ENCODE measurements at regions not wholly inside any gene's neighbourhood (a gene's known extent, or its start where the extent isn't known, plus 50 kb on each side); places are given as distances from the start of the nearest gene placed in this dataset.

- no peak for DNase-seq (ENCODE audit: low spot score)
Measured at GRCh38 chr2:175463169-175463568, 281.7 kb upstream of the ATP5MC3 start.

- DNase-seq (ENCODE audit: low spot score), result no peak
Measured at GRCh38 chr2:175462246-175462645, 280.7 kb upstream of the ATP5MC3 start.

- DNase-seq (ENCODE audit: low spot score), result no peak
Measured at GRCh38 chr2:175461839-175462238, 280.3 kb upstream of the ATP5MC3 start.

GRCh38 chr2:175457895-175458448 lies 276.5 kb upstream of the ATP5MC3 start:
- no peak for DNase-seq (ENCODE audit: low spot score)

- no peak for DNase-seq (ENCODE audit: low spot score)
Measured at GRCh38 chr2:175454953-175455389, 273.5 kb upstream of the ATP5MC3 start.

- DNase-seq (ENCODE audit: low spot score), result no peak
Measured at GRCh38 chr2:175450029-175450760, 268.7 kb upstream of the ATP5MC3 start.

- no peak for DNase-seq (ENCODE audit: low spot score)
Measured at GRCh38 chr2:175449616-175450015, 268.1 kb upstream of the ATP5MC3 start.

- no peak for DNase-seq (ENCODE audit: low spot score)
Measured at GRCh38 chr2:175446201-175446600, 264.7 kb upstream of the ATP5MC3 start.

GRCh38 chr2:175445281-175445680 lies 263.8 kb upstream of the ATP5MC3 start:
- DNase-seq (ENCODE audit: low spot score), result no peak

GRCh38 chr2:175442441-175442840 lies 260.9 kb upstream of the ATP5MC3 start:
- no peak for DNase-seq (ENCODE audit: low spot score)

- DNase-seq (ENCODE audit: low spot score), result no peak
Measured at GRCh38 chr2:175441181-175441761, 259.8 kb upstream of the ATP5MC3 start.

- no peak for DNase-seq (ENCODE audit: low spot score)
Measured at GRCh38 chr2:175439416-175439815, 257.9 kb upstream of the ATP5MC3 start.

- DNase-seq (ENCODE audit: low spot score), result no peak
Measured at GRCh38 chr2:175437167-175437566, 255.7 kb upstream of the ATP5MC3 start.

- no peak for DNase-seq (ENCODE audit: low spot score)
Measured at GRCh38 chr2:175436076-175436475, 254.6 kb upstream of the ATP5MC3 start.

GRCh38 chr2:175435012-175435411 lies 253.5 kb upstream of the ATP5MC3 start:
- no peak for DNase-seq (ENCODE audit: low spot score)

GRCh38 chr2:175432793-175433192 lies 251.3 kb upstream of the ATP5MC3 start:
- no peak for DNase-seq (ENCODE audit: low spot score)

GRCh38 chr2:175432021-175432420 lies 250.5 kb upstream of the ATP5MC3 start:
- DNase-seq (ENCODE audit: low spot score), result no peak

- no peak for DNase-seq (ENCODE audit: low spot score)
Measured at GRCh38 chr2:175431101-175431946, 249.8 kb upstream of the ATP5MC3 start.

- DNase-seq (ENCODE audit: low spot score), result no peak
Measured at GRCh38 chr2:175430236-175430635, 248.7 kb upstream of the ATP5MC3 start.

GRCh38 chr2:175418224-175418835 lies 236.8 kb upstream of the ATP5MC3 start:
- no peak for DNase-seq (ENCODE audit: low spot score)

- peak; percentile 8 for DNase-seq (ENCODE audit: low spot score)
Measured at GRCh38 chr2:175414882-175415487, 233.5 kb upstream of the ATP5MC3 start.

Data from germinal center (tissue), 1 donor.